ENCODE measurements at regions not wholly inside any gene's neighbourhood (a gene's known extent, or its start where the extent isn't known, plus 50 kb on each side); places are given as distances from the start of the nearest gene placed in this dataset. TPM values are rescaled to one million over a fixed set of nuclear protein-coding genes. Genes with fewer than 3 reads are reported as not detected.

Small RNA genes in the stretch of these regions (microRNA-seq; reads per million reads assigned to microRNA genes)
- gene MIR138-1 (ENCODE audit: insufficient read depth in 1 of 2, insufficient read length in 1 of 2, unreplicated experiment in 1 of 2) (0 to 5.1 reads per million in 2 experiments), gene RNU6-367P (ENCODE audit: insufficient read depth, insufficient read length) (not detected)

Small RNA genes in the stretch of these regions (small RNA-seq; reads per million reads assigned to genes)
- gene MIR138-1 (0 to 9.5 (median 0.98) reads per million in 5 experiments), gene RNU6-367P (0 to 3.0 (median 0) reads per million in 5 experiments)

Measured in IMR-90 (cell line).